Heart right ventricle (tissue), 16 donors: ENCODE measurements at regions not wholly inside any gene's neighbourhood (a gene's known extent, or its start where the extent isn't known, plus 50 kb on each side); places are given as distances from the start of the nearest gene placed in this dataset.

Experiments used
- ATAC-seq, 8 donors: fragments of 200-7000 bp; cut with Tn5 transposase; one replicate each; pipeline ENCODE4 v1.9.1; 2020; ENCODE audit warnings: mild to moderate bottlenecking in 8 of 8, moderate library complexity in 8 of 8, moderate number of reproducible peaks in 1 of 8
- DNase-seq, 2 donors: peaks; one replicate each; pipeline ENCODE4 v3.0.0-alpha.2; 2020
- H3K27ac ChIP-seq, 10 donors: fragments of 200-600 bp; sonication (generic) in 2 of 10; one replicate each; pipeline versions ENCODE4 v1.5.0 to v1.8.0; 2020 to 2022; ENCODE audit warnings: mild to moderate bottlenecking in 3 of 10
- H3K27me3 ChIP-seq, 7 donors: fragments of 200-600 bp; one replicate each; pipeline ENCODE4 v1.8.0; 2021 to 2022; ENCODE audit warnings: mild to moderate bottlenecking in 2 of 7
- H3K36me3 ChIP-seq, 9 donors: fragments of 200-600 bp; sonication (generic) in 1 of 9; one replicate each; pipeline versions ENCODE4 v1.5.0 to v1.8.0; 2020 to 2022; ENCODE audit warnings: mild to moderate bottlenecking in 2 of 9
- H3K4me1 ChIP-seq, 9 donors: fragments of 200-600 bp; sonication (generic) in 1 of 9; one replicate each; pipeline versions ENCODE4 v1.5.0 to v1.8.0; 2020 to 2022; ENCODE audit warnings: mild to moderate bottlenecking in 4 of 9
- H3K4me3 ChIP-seq, 10 donors: fragments of 200-600 bp; sonication (generic) in 2 of 10; one replicate each; pipeline versions ENCODE4 v1.5.0 to v1.8.0; 2020 to 2022; ENCODE audit warnings: mild to moderate bottlenecking in 7 of 10, moderate library complexity in 2 of 10
- H3K9me3 ChIP-seq, 11 donors: fragments of 200-600 bp in 10 of 11; sonication (generic) in 2 of 11; one replicate each; pipeline versions ENCODE4 v1.5.0 to v1.8.0; 2013 to 2022; ENCODE audit warnings: mild to moderate bottlenecking in 2 of 11, control low read depth in 1 of 11, moderate library complexity in 1 of 11
- CTCF ChIP-seq, 9 donors: fragments of 200-600 bp; sonication (generic) in 2 of 9; IDR thresholded peaks; one replicate each; pipeline versions ENCODE4 v1.5.0 to v1.8.0; 2021 to 2022; ENCODE audit warnings: antibody characterized with exemption in 9 of 9, mild to moderate bottlenecking in 5 of 9, moderate library complexity in 1 of 9
- WGBS, 2 donors: extraction: QIAGEN DNeasy Blood & Tissue Kit; methylation state at CpG; one replicate each; pipeline ENCODE4 v1.1.7; 2013; ENCODE audit warnings: inconsistent platforms in 1 of 2; 5-methylcytosine and 5-hydroxymethylcytosine counted together
- intact Hi-C, 10 donors: fragments of 100-400 bp; cut with DNase I; formaldehyde crosslinking; loops; one replicate each; pipeline versions ENCODE4 v1.11.1 to v1.14.2; 2022
- donor health status: Arrhythmogenic right ventricular cardiomyopathy.
- donor health status: ischemic (EF 13 %, LVEDD 7.1; RV severe dilation, severe dysfunction).
- donor health status: healthy with polysubstance abuse.
- donor health status: DM: no; HTN: yes; CAD: no.
- donor health status: DM: no; HTN: no; CAD: no.
- donor health status: ischemic (EF 25% LVEDD 6.9; RV normal size, moderate dysfunction).
- donor health status: ischemic (EF 25% LVEDD 5.7; RV mildly dilated, moderate dysfunction).
- donor health status: healthy.
- donor health status: DM: yes; HTN: yes; CAD: no.
- donor health status: Ischemic cardiomyopathy.
- donor health status: ischemic (EF 35%, LVEDD 5.7; RV mildly dilated, moderate dysfunction).
- donor health status: nonischemic (EF 11% LVEDD 7.7; RV severe dilation, severe dysfunction).
- donor health status: DM: yes; HTN: yes; CAD: no.
- donor health status: PGD.
- donor health status: ischemic (EF 29% LVEDD 5.4; RV normal size, mild dysfunction).
- donor health status: nonischemic (EF 23%, LVEDD 6.1; RV moderate dilation, normal function).

GRCh38 chr2:118430510-118431164, 342.4 kb downstream of the INSIG2 start:
- no peak overlapping the region for H3K27ac ChIP-seq
- H3K36me3 ChIP-seq = no peaks in the 10 kb centered on the region
- DNase-seq (no peak), ATAC-seq (no peak)
- H3K4me1 ChIP-seq = no peaks in the 10 kb centered on the region
- intact Hi-C loops = no loop called here
- no peak overlapping the region for H3K4me3 ChIP-seq
- peaks cover 0 to 11% (median 0%) of the 10 kb centered on the region in 11 donors for H3K9me3 ChIP-seq
- H3K27me3 ChIP-seq = peaks cover 0 to 5% (median 0%) of the 10 kb centered on the region in 7 donors
- TF ChIP-seq CTCF (IDR thresholded peaks at IDR 0.05) = no peak
- WGBS, 2 donors = 66 to 68% methylated on average over 4 of the region's 4 CpGs

- Histone ChIP-seq H3K4me1 (no peaks in the 10 kb centered on the region), H3K4me3 (no peak overlapping the region), H3K27ac (no peak overlapping the region), H3K9me3 (peaks cover 0 to 11% (median 0%) of the 10 kb centered on the region in 11 donors), H3K36me3 (no peaks in the 10 kb centered on the region), H3K27me3 (peaks cover 0 to 15% (median 2%) of the 10 kb centered on the region in 7 donors)
- WGBS, 2 donors = 78 to 80% methylated on average over 5 of the region's 5 CpGs
- intact Hi-C loops = no loop called here
- DNase-seq (no peak), ATAC-seq (no peak)
- TF ChIP-seq CTCF (IDR thresholded peaks at IDR 0.05) = no peak
Observed at GRCh38 chr2:118425191-118425590, 336.9 kb downstream of the INSIG2 start.

GRCh38 chr2:118423776-118424175, 335.5 kb downstream of the INSIG2 start:
- ATAC-seq = no peak

GRCh38 chr2:118421648-118422047, 333.4 kb downstream of the INSIG2 start:
- Histone ChIP-seq H3K27me3 (peaks cover 0 to 23% (median 5%) of the 10 kb centered on the region in 7 donors), H3K4me1 (no peaks in the 10 kb centered on the region), H3K36me3 (no peaks in the 10 kb centered on the region), H3K4me3 (no peak overlapping the region), H3K9me3 (peaks cover 0 to 7% (median 0%) of the 10 kb centered on the region in 11 donors), H3K27ac (no peak overlapping the region)
- DNase-seq (no peak), ATAC-seq (no peak)
- intact Hi-C loops = loop anchor here in 1 of 10 donors (5.0 kb wide), 1 partner anchor 434 kb away; no protein-coding TSS in a partner anchor
- TF ChIP-seq CTCF (IDR thresholded peaks at IDR 0.05) = no peak
- 80 to 83% methylated on average over 3 of the region's 3 CpGs for WGBS, 2 donors

More at GRCh38 chr2:118423776-118424175, 335.5 kb downstream of the INSIG2 start:
- Histone ChIP-seq H3K4me1 (no peaks in the 10 kb centered on the region), H3K9me3 (peaks cover 0 to 11% (median 0%) of the 10 kb centered on the region in 11 donors), H3K27me3 (peaks cover 0 to 23% (median 5%) of the 10 kb centered on the region in 7 donors), H3K27ac (no peak overlapping the region), H3K4me3 (no peak overlapping the region), H3K36me3 (no peaks in the 10 kb centered on the region)
- WGBS, 2 donors = 68 to 72% methylated on average over 4 of the region's 4 CpGs
- TF ChIP-seq CTCF (IDR thresholded peaks at IDR 0.05) = no peak
- intact Hi-C loops = loop anchor here in 1 of 10 donors (5.0 kb wide), 1 partner anchor 436 kb away; no protein-coding TSS in a partner anchor
- DNase-seq = no peak
